ENCODE measurements at regions not wholly inside any gene's neighbourhood (a gene's known extent, or its start where the extent isn't known, plus 50 kb on each side); places are given as distances from the start of the nearest gene placed in this dataset.

DNA sequence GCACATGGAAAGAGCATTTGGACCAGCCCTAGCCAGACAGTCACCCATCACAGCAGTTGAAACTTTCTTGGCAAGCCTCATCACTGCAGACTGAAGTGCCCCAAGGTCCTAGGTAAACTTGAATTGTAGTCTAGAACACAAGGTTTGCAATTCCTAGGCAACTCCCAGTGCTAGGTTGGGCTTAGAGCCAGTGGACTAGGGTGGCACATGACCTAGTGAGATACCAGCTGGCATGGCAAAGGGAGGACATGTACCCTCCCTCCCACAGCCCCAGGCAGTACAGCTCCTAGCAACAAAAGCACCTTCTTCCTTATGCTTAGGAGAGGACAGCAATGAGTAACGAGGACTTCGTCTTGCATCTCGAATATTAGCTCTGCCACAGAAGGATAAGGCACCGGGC lies 889.5 kb downstream of the JRKL start:
- no peak overlapping the region for H3K4me2 ChIP-seq (ENCODE audit: insufficient read depth, low read length)
- H2AFZ ChIP-seq (ENCODE audit: low read length), result no peak overlapping the region
- H3K79me2 ChIP-seq (ENCODE audit: insufficient read depth, low read length), result no peaks in the 10 kb centered on the region
- no peaks in the 10 kb centered on the region for H3K27me3 ChIP-seq (ENCODE audit: insufficient read depth, low read length)
- DNase-seq (ENCODE audit: insufficient read length, low spot score, missing footprints), result no peak
- H3K36me3 ChIP-seq (ENCODE audit: insufficient read depth, low read length), result no peaks in the 10 kb centered on the region
- H3K9me3 ChIP-seq (ENCODE audit: low read depth, low read length), result peaks cover 3% of the 10 kb centered on the region
- TF ChIP-seq, protein P1, sequence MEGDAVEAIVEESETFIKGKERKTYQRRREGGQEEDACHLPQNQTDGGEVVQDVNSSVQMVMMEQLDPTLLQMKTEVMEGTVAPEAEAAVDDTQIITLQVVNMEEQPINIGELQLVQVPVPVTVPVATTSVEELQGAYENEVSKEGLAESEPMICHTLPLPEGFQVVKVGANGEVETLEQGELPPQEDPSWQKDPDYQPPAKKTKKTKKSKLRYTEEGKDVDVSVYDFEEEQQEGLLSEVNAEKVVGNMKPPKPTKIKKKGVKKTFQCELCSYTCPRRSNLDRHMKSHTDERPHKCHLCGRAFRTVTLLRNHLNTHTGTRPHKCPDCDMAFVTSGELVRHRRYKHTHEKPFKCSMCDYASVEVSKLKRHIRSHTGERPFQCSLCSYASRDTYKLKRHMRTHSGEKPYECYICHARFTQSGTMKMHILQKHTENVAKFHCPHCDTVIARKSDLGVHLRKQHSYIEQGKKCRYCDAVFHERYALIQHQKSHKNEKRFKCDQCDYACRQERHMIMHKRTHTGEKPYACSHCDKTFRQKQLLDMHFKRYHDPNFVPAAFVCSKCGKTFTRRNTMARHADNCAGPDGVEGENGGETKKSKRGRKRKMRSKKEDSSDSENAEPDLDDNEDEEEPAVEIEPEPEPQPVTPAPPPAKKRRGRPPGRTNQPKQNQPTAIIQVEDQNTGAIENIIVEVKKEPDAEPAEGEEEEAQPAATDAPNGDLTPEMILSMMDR (IDR thresholded peaks at IDR 0.05; ENCODE audit: extremely low read depth, low read depth, low read length), result no peak
- no peak overlapping the region for H3K27ac ChIP-seq (ENCODE audit: low read depth, low read length)
- no peaks in the 10 kb centered on the region for H3K4me1 ChIP-seq (ENCODE audit: insufficient read depth, low read length)
- no peak overlapping the region for H3K4me3 ChIP-seq (ENCODE audit: insufficient read depth, low read length)
- H4K20me1 ChIP-seq (ENCODE audit: insufficient read depth, low read length), result no peaks in the 10 kb centered on the region

DNA sequence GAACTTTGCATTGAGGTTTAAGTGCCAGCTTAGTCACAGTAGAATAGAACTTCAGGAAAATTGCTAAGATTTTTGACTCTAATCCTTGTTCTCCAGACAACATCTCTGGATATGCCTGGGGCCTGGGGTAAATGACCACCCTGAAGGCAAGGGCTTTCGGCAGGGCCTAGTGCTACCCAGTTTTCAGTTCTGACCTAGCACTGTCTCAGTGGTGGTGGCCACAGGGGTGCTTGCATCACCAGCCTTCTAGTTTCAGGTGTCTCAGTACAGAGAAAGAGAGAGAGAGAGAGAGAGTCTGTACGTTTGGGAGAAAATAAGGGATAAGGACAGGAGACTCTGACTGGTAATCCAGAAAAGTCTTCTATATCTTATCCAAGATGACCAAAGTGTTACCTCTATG lies 890.5 kb downstream of the JRKL start:
- Histone ChIP-seq H3K9me3 (ENCODE audit: low read depth, low read length) (peaks cover 3% of the 10 kb centered on the region), H3K36me3 (ENCODE audit: insufficient read depth, low read length) (no peaks in the 10 kb centered on the region), H4K20me1 (ENCODE audit: insufficient read depth, low read length) (no peaks in the 10 kb centered on the region), H3K4me2 (ENCODE audit: insufficient read depth, low read length) (no peak overlapping the region), H3K79me2 (ENCODE audit: insufficient read depth, low read length) (no peaks in the 10 kb centered on the region), H3K4me1 (ENCODE audit: insufficient read depth, low read length) (no peaks in the 10 kb centered on the region), H3K27ac (ENCODE audit: low read depth, low read length) (no peak overlapping the region), H2AFZ (ENCODE audit: low read length) (no peak overlapping the region), H3K4me3 (ENCODE audit: insufficient read depth, low read length) (no peak overlapping the region), H3K27me3 (ENCODE audit: insufficient read depth, low read length) (no peaks in the 10 kb centered on the region)
- TF ChIP-seq, protein P1 (IDR thresholded peaks at IDR 0.05; ENCODE audit: extremely low read depth, low read depth, low read length), result no peak
- DNase-seq (ENCODE audit: insufficient read length, low spot score, missing footprints), result no peak

DNA sequence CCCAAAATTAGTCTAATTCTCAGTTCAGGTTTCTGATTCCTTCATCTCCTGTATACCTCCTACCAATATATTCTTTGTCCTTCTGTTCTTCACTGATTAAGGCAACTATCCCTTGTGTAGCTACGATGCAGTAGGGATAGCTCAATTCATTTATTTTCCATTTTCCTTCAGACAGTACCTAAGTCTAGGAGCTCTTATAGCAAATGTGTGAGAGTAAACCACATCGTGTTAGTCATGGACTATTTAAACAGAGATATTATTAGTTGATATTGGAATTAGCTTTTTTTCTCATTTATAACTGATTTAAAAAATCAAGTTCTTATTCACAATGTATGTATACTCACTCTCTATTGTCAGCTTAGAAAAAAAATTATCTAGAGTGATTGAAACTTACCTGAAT lies 900.0 kb downstream of the JRKL start:
- no peak overlapping the region for H3K27ac ChIP-seq (ENCODE audit: low read depth, low read length)
- no peaks in the 10 kb centered on the region for H3K79me2 ChIP-seq (ENCODE audit: insufficient read depth, low read length)
- no peak overlapping the region for H3K4me3 ChIP-seq (ENCODE audit: insufficient read depth, low read length)
- H3K27me3 ChIP-seq (ENCODE audit: insufficient read depth, low read length), result no peaks in the 10 kb centered on the region
- H3K36me3 ChIP-seq (ENCODE audit: insufficient read depth, low read length), result no peaks in the 10 kb centered on the region
- H3K4me1 ChIP-seq (ENCODE audit: insufficient read depth, low read length), result no peaks in the 10 kb centered on the region
- H4K20me1 ChIP-seq (ENCODE audit: insufficient read depth, low read length), result no peaks in the 10 kb centered on the region
- no peak overlapping the region for H2AFZ ChIP-seq (ENCODE audit: low read length)
- no peak for DNase-seq (ENCODE audit: insufficient read length, low spot score, missing footprints)
- H3K9me3 ChIP-seq (ENCODE audit: low read depth, low read length), result peaks cover 3% of the 10 kb centered on the region
- H3K4me2 ChIP-seq (ENCODE audit: insufficient read depth, low read length), result no peak overlapping the region
- TF ChIP-seq, protein P1 (IDR thresholded peaks at IDR 0.05; ENCODE audit: extremely low read depth, low read depth, low read length), result no peak

DNA sequence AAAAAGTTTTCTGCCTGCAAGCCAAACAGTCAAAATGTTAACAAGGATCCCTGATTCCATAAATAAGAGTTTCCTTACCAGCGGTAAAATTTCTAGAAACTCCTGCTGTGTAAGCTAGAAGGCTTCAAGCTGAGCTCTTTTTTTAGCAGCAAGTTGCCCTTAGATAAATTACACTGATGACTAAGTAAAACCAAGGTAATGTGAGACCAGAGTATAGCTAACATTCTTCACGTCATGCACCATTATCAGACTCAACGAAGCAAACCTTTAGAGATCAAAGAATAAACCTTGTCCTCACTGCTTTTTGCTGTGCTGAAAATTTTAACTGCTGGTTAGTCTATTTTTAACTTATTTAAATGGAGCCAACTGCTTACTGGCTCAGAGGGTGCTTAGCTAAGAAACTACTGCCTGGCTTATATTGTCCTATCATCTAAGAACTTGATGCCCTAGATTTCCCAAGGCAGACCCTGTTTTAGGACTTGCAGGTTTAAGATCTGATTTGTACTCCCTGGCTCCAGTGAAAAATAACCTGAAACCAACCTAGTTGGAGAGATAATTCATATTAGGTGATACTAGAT lies 900.7 kb downstream of the JRKL start:
- H3K9me3 ChIP-seq (ENCODE audit: low read depth, low read length), result peaks cover 3% of the 10 kb centered on the region
- H3K4me2 ChIP-seq (ENCODE audit: insufficient read depth, low read length), result no peak overlapping the region
- H3K27ac ChIP-seq (ENCODE audit: low read depth, low read length), result no peak overlapping the region
- H2AFZ ChIP-seq (ENCODE audit: low read length), result no peak overlapping the region
- H3K4me1 ChIP-seq (ENCODE audit: insufficient read depth, low read length), result no peaks in the 10 kb centered on the region
- H4K20me1 ChIP-seq (ENCODE audit: insufficient read depth, low read length), result no peaks in the 10 kb centered on the region
- no peak overlapping the region for H3K4me3 ChIP-seq (ENCODE audit: insufficient read depth, low read length)
- no peaks in the 10 kb centered on the region for H3K27me3 ChIP-seq (ENCODE audit: insufficient read depth, low read length)
- H3K36me3 ChIP-seq (ENCODE audit: insufficient read depth, low read length), result no peaks in the 10 kb centered on the region
- no peak for DNase-seq (ENCODE audit: insufficient read length, low spot score, missing footprints)
- no peaks in the 10 kb centered on the region for H3K79me2 ChIP-seq (ENCODE audit: insufficient read depth, low read length)
- TF ChIP-seq, protein P1 (IDR thresholded peaks at IDR 0.05; ENCODE audit: extremely low read depth, low read depth, low read length), result no peak

Data from osteoblast (primary cell).